Activated CD8-positive, alpha-beta memory T cell treated with anti-CD3 and anti-CD28 coated beads for 24 hours (primary cell): ENCODE measurements at regions not wholly inside any gene's neighbourhood (a gene's known extent, or its start where the extent isn't known, plus 50 kb on each side); places are given as distances from the start of the nearest gene placed in this dataset.
"Not testable (repeated sequence)": the region's sequence is repeated elsewhere in the genome, so short reads cannot be mapped to it uniquely, and the experiment has no call there.

Experiments used
- DNase-seq: peaks from one replicate; pipeline ENCODE4 v3.0.0-alpha.2; 2020

- DNase-seq, result no peak
Observed at GRCh38 chr2:212858496-212858895, 292.9 kb downstream of the IKZF2 start.

GRCh38 chr2:212854771-212855170 lies 296.6 kb downstream of the IKZF2 start:
- no peak for DNase-seq

GRCh38 chr2:212854116-212854515 lies 297.3 kb downstream of the IKZF2 start:
- DNase-seq, result no peak

GRCh38 chr2:212845941-212846340 lies 305.5 kb downstream of the IKZF2 start:
- DNase-seq, result no peak

GRCh38 chr2:212843409-212844199 lies 305.0 kb upstream of the ERBB4 start:
- no peak for DNase-seq

GRCh38 chr2:212842544-212843185 lies 304.1 kb upstream of the ERBB4 start:
- DNase-seq, result no peak

GRCh38 chr2:212841460-212841859 lies 302.9 kb upstream of the ERBB4 start:
- no peak for DNase-seq

GRCh38 chr2:212832211-212833195 lies 293.9 kb upstream of the ERBB4 start:
- no peak for DNase-seq

GRCh38 chr2:212831671-212832199 lies 293.1 kb upstream of the ERBB4 start:
- no peak for DNase-seq

GRCh38 chr2:212816267-212816666 lies 277.7 kb upstream of the ERBB4 start:
- no peak for DNase-seq

- DNase-seq, result no peak
Observed at GRCh38 chr2:212815453-212815852, 276.9 kb upstream of the ERBB4 start.

GRCh38 chr2:212814941-212815340 lies 276.3 kb upstream of the ERBB4 start:
- DNase-seq, result no peak

GRCh38 chr2:212811921-212812320 lies 273.3 kb upstream of the ERBB4 start:
- DNase-seq, result no peak

GRCh38 chr2:212811036-212811805 lies 272.6 kb upstream of the ERBB4 start:
- no peak for DNase-seq

- no peak for DNase-seq
Observed at GRCh38 chr2:212797484-212798205, 259.0 kb upstream of the ERBB4 start.

- DNase-seq, result no peak
Observed at GRCh38 chr2:212794471-212794870, 255.9 kb upstream of the ERBB4 start.

- DNase-seq, result no peak
Observed at GRCh38 chr2:212791569-212791968, 253.0 kb upstream of the ERBB4 start.

GRCh38 chr2:212786088-212786487 lies 247.5 kb upstream of the ERBB4 start:
- DNase-seq, result not testable (repeated sequence)

- DNase-seq, result no peak
Observed at GRCh38 chr2:212777020-212777491, 238.5 kb upstream of the ERBB4 start.

GRCh38 chr2:212773808-212774339 lies 235.3 kb upstream of the ERBB4 start:
- no peak for DNase-seq

- no peak for DNase-seq
Observed at GRCh38 chr2:212770240-212770639, 231.6 kb upstream of the ERBB4 start.
